ENCODE measurements at regions not wholly inside any gene's neighbourhood (a gene's known extent, or its start where the extent isn't known, plus 50 kb on each side); places are given as distances from the start of the nearest gene placed in this dataset.

DNA sequence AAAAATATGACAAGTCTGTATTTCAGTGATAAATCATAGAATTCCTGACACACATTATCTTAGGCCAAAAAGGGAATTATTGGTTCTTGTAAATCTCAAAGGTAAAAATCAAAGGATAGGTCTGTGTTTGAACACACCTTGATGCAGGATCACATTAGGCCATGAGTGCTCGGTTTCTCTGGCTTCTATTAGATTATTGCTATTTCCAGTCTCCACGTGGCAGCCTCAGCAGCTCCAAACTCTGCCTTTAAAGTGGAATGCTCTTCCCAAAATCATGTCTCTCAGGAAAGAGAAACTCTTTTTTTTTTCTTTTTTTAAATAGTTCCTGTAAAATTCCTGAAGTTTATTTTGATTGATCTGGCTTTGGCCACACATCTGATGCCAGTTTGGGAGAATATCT, 105.6 kb upstream of the FRMD6 start:
- TF ChIP-seq L3MBTL2 (conservative IDR thresholded peaks at IDR 0.05) (no peak), CTBP1 (IDR thresholded peaks at IDR 0.05; ENCODE audit: borderline replicate concordance) (no peak), FOXM1 (IDR thresholded peaks at IDR 0.05; ENCODE audit: borderline replicate concordance) (no peak), TARDBP (IDR thresholded peaks at IDR 0.05) (no peak)

Data from HEK293T (cell line).